ENCODE measurements at regions not wholly inside any gene's neighbourhood (a gene's known extent, or its start where the extent isn't known, plus 50 kb on each side); places are given as distances from the start of the nearest gene placed in this dataset.
"Not testable (repeated sequence)": the region's sequence is repeated elsewhere in the genome, so short reads cannot be mapped to it uniquely, and the experiment has no call there.

DNA sequence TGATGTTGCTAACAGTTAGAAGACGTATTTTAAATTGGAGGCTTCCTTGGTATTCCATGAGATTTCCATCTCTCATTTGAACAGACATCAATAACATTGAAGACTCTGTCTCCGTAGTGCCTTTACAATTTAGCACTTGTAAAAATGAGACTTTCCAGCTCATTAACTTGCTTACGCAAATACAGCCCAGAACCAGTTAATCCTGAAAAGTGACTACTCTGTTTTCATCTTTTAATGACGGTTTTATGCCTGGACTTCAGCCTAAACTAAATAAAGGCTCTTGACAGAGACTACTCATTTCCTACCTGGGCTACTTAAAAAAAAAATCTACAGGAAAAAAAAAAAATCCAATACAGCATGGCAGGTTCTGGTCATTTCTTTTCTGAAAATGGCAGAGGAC, 148.6 kb downstream of the LRATD1 start:
- TF ChIP-seq, protein P1, sequence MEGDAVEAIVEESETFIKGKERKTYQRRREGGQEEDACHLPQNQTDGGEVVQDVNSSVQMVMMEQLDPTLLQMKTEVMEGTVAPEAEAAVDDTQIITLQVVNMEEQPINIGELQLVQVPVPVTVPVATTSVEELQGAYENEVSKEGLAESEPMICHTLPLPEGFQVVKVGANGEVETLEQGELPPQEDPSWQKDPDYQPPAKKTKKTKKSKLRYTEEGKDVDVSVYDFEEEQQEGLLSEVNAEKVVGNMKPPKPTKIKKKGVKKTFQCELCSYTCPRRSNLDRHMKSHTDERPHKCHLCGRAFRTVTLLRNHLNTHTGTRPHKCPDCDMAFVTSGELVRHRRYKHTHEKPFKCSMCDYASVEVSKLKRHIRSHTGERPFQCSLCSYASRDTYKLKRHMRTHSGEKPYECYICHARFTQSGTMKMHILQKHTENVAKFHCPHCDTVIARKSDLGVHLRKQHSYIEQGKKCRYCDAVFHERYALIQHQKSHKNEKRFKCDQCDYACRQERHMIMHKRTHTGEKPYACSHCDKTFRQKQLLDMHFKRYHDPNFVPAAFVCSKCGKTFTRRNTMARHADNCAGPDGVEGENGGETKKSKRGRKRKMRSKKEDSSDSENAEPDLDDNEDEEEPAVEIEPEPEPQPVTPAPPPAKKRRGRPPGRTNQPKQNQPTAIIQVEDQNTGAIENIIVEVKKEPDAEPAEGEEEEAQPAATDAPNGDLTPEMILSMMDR (IDR thresholded peaks at IDR 0.05; ENCODE audit: insufficient read depth, low read length) = no peak
- DNase-seq (ENCODE audit: low read depth) = no peak
- no peak overlapping the region for H3K4me3 ChIP-seq (ENCODE audit: low read depth, low read length)

DNA sequence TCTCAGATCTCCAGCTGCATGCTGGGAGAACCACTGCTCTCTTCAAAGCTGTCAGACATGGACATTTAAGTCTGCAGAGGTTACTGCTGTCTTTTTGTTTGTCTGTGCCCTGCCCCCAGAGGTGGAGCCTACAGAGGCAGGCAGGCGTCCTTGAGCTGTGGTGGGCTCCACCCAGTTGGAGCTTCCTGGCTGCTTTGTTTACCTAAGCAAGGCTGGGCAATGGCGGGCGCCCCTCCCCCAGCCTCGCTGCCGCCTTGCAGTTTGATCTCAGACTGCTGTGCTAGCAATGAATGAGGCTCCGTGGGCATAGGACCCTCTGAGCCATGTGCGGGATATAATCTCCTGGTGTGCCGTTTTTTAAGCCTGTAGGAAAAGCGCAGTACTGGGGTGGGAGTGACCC, 156.3 kb downstream of the LRATD1 start:
- DNase-seq (ENCODE audit: low read depth); H3K4me3 ChIP-seq (ENCODE audit: low read depth, low read length): not testable (repeated sequence)

DNA sequence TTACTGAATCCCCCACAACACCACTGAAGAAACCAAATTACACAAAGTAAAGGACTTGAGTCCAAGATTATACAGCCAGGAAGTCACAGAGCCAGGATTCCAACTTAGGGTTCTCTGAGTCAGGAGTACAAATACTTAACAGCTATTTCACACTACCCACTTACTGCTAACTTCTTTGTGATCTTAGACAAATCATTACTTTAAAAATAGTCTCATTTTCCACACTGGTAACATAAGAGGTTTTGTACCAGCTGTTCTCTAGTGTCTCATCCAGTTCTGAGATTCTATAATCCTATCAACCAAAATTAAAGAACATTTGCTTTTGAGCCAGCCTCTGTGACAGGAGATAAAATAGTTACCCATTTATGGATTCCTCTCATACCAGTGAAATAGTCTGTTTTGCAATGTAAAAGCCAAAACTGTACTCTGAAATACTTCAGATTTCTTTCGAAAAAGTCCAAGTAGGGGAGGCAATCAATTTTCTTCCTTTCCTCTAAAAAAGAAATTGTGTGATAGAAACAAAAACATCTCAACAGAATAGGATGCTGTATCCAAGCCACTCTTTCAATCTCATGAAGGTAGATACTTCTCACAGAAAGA, 157.6 kb downstream of the LRATD1 start:
- DNase-seq (ENCODE audit: low read depth) = no peak

DNA sequence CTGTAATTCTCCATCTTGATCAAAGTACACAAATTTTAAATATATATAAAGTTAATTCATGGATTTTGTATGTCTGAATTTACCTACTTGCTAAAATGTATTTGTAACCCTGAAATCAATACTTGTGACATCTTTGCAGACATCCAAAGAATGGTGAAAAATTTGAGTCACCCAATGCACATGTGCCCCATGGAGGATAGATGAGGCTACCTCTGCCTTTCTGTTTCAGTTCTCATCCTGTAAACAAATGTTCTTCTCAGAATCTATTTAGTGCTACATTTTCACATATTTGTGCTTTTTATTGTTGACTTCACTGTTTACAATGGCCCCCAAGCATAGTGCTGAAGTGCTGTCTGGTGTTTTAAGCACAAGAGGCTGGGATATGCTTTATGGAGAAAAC, 171.5 kb downstream of the LRATD1 start:
- TF ChIP-seq, protein P1 (IDR thresholded peaks at IDR 0.05; ENCODE audit: insufficient read depth, low read length) = no peak
- no peak for DNase-seq (ENCODE audit: low read depth)
- no peak overlapping the region for H3K4me3 ChIP-seq (ENCODE audit: low read depth, low read length)

More for the DNA sequence above, 157.6 kb downstream of the LRATD1 start:
- TF ChIP-seq, protein P1 (IDR thresholded peaks at IDR 0.05; ENCODE audit: insufficient read depth, low read length) = no peak
- no peak overlapping the region for H3K4me3 ChIP-seq (ENCODE audit: low read depth, low read length)

DNA sequence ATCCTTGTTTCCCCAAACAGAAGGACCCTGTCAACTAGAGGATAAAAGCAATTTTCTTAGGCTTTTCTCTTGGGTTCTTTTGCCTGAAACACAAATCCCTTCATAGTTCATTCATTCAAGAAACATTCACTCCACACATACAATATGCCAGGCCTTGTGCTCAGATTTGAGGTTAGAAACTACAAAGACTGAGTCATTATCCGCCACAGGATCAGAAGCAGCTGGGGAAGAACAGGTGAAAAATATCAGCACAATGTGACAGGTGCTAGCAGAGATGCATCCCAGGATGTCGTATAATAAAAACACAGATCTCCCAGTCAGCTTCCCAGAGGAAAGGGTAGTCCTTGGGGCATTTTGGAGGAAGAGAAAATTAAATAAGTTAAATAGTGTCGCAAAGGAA, 172.4 kb downstream of the LRATD1 start:
- no peak for DNase-seq (ENCODE audit: low read depth)
- H3K4me3 ChIP-seq (ENCODE audit: low read depth, low read length) = no peak overlapping the region
- TF ChIP-seq, protein P1 (IDR thresholded peaks at IDR 0.05; ENCODE audit: insufficient read depth, low read length) = no peak

DNA sequence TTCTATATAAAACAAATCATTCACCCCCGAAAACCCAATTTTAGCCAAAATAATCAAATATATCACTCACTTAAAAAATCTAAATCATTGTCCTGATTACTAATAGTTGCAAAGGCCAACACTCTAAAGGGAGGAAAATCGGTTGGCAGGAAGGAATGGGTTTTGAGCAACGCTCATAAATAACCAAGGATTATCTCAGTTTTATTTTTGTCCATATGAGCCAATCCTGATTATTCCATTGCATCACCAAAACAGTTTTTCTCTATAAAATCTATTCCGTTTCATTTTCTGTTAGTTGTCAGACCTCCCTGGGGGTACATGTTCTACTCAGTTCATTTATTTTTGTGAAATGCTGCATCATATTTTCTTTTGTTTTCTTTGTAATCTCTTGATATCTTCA, 174.1 kb downstream of the LRATD1 start:
- TF ChIP-seq, protein P1 (IDR thresholded peaks at IDR 0.05; ENCODE audit: insufficient read depth, low read length) = no peak
- no peak overlapping the region for H3K4me3 ChIP-seq (ENCODE audit: low read depth, low read length)
- no peak for DNase-seq (ENCODE audit: low read depth)

DNA sequence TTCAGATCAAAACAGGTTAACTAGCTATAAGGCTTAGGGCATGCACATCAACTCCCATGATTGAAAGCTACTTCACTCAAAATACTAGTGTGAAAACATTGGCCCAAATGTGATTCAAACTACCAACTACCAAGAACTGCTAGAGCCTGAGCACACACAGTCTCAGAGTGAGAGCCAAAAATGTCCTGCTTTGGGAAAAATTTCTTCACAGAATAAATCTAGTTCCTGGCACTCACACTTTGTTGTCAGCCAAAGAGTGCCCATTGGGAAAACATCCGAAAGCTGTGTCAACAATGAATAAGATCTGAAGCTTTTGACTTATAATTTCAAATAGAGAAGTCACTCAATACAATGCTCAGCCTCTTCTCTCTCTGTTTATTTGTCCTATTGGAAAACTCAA, 182.7 kb downstream of the LRATD1 start:
- H3K4me3 ChIP-seq (ENCODE audit: low read depth, low read length) = no peak overlapping the region
- TF ChIP-seq, protein P1 (IDR thresholded peaks at IDR 0.05; ENCODE audit: insufficient read depth, low read length) = no peak
- DNase-seq (ENCODE audit: low read depth) = no peak

Data from fibroblast of the aortic adventitia (primary cell).